ENCODE measurements at regions not wholly inside any gene's neighbourhood (a gene's known extent, or its start where the extent isn't known, plus 50 kb on each side); places are given as distances from the start of the nearest gene placed in this dataset.

DNA sequence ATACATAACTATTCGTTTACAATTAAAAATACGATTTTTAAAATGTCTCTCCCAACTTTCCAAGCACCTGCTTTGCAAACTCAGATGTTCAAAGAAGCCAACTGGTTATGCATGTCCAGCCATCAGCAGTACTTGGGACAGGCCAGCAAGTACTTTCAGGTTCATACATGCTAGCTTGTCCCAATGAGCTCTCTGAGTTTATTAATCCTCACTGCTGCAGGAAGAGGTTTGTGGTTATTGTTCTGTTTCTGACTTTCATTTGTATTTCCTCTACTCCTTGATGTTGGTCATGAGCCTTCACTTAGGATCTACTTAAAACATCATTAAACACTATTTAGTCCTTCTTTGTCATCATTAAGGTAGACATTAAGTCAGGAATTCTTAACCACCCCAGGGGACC lies 374.1 kb downstream of the LRATD1 start:
- intact Hi-C loops (cut with DNase I, micrococcal nuclease), result no loop called here
- Histone ChIP-seq H3K4me1 (ENCODE audit: low read depth) (no peaks in the 10 kb centered on the region), H3K9me3 (no peaks in the 10 kb centered on the region), H3K4me3 (no peak overlapping the region), H3K36me3 (ENCODE audit: low read depth) (no peaks in the 10 kb centered on the region)
- ATAC-seq (no peak), DNase-seq (no peak)
- TF ChIP-seq, protein P1, sequence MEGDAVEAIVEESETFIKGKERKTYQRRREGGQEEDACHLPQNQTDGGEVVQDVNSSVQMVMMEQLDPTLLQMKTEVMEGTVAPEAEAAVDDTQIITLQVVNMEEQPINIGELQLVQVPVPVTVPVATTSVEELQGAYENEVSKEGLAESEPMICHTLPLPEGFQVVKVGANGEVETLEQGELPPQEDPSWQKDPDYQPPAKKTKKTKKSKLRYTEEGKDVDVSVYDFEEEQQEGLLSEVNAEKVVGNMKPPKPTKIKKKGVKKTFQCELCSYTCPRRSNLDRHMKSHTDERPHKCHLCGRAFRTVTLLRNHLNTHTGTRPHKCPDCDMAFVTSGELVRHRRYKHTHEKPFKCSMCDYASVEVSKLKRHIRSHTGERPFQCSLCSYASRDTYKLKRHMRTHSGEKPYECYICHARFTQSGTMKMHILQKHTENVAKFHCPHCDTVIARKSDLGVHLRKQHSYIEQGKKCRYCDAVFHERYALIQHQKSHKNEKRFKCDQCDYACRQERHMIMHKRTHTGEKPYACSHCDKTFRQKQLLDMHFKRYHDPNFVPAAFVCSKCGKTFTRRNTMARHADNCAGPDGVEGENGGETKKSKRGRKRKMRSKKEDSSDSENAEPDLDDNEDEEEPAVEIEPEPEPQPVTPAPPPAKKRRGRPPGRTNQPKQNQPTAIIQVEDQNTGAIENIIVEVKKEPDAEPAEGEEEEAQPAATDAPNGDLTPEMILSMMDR (IDR thresholded peaks at IDR 0.05), result no peak

DNA sequence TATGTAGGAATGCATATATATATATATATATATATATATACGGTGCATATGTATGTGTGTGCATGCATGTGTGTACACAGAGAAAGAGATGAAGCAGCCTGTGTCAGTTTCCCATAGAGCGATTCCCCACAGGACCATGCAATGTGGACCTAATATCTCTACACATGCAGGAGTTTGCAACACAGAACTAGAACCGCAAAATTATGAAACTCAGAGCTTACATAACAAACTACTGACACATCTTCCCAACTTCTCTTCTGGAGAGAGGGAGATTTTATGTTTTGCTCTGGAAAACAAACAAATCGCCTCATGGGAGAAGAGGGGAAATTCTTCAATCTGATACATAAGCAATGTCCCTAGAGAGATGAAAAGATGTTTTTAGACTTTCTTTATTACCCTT lies 377.2 kb downstream of the LRATD1 start:
- no peak for ATAC-seq
- no peak for DNase-seq
- H3K36me3 ChIP-seq (ENCODE audit: low read depth), result no peaks in the 10 kb centered on the region
- intact Hi-C loops (cut with DNase I, micrococcal nuclease), result no loop called here
- H3K4me3 ChIP-seq, result no peak overlapping the region
- peaks cover 6% of the 10 kb centered on the region for H3K9me3 ChIP-seq
- H3K4me1 ChIP-seq (ENCODE audit: low read depth), result no peaks in the 10 kb centered on the region
- TF ChIP-seq, protein P1 (IDR thresholded peaks at IDR 0.05), result no peak

DNA sequence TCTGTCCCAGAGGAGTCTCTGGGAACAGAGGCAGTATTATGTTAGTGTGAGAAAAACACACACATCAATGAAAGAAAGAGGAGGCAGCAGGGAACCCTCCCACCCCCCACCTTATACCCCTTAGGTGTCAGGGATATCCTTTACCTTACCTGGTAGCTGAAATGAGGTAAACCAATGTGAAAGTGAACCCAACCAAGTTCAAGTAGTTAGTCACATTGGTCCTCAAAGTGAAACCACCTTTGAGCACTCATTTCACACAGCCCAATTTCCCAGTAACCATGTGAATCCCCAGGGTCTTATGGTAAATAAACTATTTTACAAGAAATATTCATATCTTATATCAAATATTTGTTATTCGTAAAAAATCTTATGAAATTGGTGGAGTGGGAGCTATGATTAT lies 377.8 kb downstream of the LRATD1 start:
- DNase-seq (no peak), ATAC-seq (no peak)
- intact Hi-C loops (cut with DNase I, micrococcal nuclease), result no loop called here
- no peaks in the 10 kb centered on the region for H3K36me3 ChIP-seq (ENCODE audit: low read depth)
- H3K9me3 ChIP-seq, result peaks cover 6% of the 10 kb centered on the region
- TF ChIP-seq, protein P1 (IDR thresholded peaks at IDR 0.05), result no peak
- no peak overlapping the region for H3K4me3 ChIP-seq
- no peaks in the 10 kb centered on the region for H3K4me1 ChIP-seq (ENCODE audit: low read depth)

DNA sequence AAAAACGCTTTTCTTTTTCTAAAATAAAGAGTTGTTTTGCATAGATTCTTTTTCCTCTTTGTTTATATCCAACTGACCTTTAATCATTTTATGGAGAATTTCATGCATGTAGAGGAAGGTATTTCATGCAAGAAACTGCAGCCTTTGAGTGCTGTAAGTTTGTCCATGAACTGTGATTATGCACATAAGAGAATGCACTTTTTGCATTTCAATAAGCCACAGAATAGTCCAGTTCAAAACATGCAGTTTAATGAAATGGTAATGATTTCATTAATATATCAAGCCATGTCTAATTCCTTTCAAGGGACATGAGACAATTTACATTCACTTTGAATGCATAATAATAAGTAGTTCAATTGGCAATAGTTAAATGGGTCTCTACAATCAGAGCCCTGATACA lies 386.3 kb downstream of the LRATD1 start:
- DNase-seq (no peak), ATAC-seq (no peak)
- intact Hi-C loops (cut with DNase I, micrococcal nuclease), result no loop called here
- no peak overlapping the region for H3K4me3 ChIP-seq
- H3K4me1 ChIP-seq (ENCODE audit: low read depth), result no peaks in the 10 kb centered on the region
- H3K36me3 ChIP-seq (ENCODE audit: low read depth), result no peaks in the 10 kb centered on the region
- TF ChIP-seq, protein P1 (IDR thresholded peaks at IDR 0.05), result no peak
- H3K9me3 ChIP-seq, result no peaks in the 10 kb centered on the region

DNA sequence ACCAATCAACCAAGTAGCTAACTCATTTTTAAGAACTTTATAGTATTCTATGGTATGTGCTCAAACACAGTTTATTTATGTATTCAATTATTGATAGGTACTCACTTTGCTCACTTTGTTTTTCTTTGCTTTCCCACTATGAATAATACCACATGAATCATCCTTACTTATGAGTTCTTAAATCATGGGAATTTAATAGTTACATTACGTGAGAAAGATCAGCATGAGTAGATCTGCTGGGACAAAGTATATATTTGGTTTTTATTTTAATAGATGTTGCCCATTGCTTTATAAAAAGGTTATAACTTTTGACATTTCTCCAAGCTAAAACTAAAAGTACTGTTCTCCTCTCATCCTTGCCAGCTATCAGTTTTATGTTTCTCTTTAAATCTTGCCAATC lies 390.7 kb downstream of the LRATD1 start:
- H3K4me1 ChIP-seq (ENCODE audit: low read depth), result no peaks in the 10 kb centered on the region
- H3K4me3 ChIP-seq, result no peak overlapping the region
- H3K9me3 ChIP-seq, result no peaks in the 10 kb centered on the region
- DNase-seq (no peak), ATAC-seq (no peak)
- no peaks in the 10 kb centered on the region for H3K36me3 ChIP-seq (ENCODE audit: low read depth)
- TF ChIP-seq, protein P1 (IDR thresholded peaks at IDR 0.05), result no peak
- intact Hi-C loops (cut with DNase I, micrococcal nuclease), result no loop called here

DNA sequence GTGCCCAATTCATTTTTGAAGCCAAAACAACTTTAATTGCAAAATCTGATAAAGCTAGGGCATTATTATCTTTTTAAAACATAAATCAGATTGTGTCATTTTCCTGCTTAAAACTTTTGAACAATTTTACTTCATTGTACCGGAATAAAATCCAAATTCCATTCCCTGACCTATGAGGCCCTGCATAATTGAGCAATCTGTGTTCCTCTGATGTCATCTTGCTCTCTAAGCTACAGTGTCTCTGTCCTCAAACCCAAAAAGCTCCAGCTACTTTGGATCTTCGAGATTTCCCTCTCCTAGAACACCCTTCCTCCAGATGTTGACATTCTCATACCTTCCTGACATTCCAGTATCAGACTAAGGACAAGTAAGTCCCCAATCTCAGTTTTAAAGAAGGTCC lies 395.9 kb downstream of the LRATD1 start:
- TF ChIP-seq, protein P1 (IDR thresholded peaks at IDR 0.05), result no peak
- H3K9me3 ChIP-seq, result no peaks in the 10 kb centered on the region
- DNase-seq, result no peak
- no peaks in the 10 kb centered on the region for H3K4me1 ChIP-seq (ENCODE audit: low read depth)
- intact Hi-C loops (cut with DNase I, micrococcal nuclease), result no loop called here
- no peak for ATAC-seq
- no peaks in the 10 kb centered on the region for H3K36me3 ChIP-seq (ENCODE audit: low read depth)
- no peak overlapping the region for H3K4me3 ChIP-seq

Measured in mucosa of descending colon (tissue), 3 donors.